GM12875 (cell line): ENCODE measurements at regions not wholly inside any gene's neighbourhood (a gene's known extent, or its start where the extent isn't known, plus 50 kb on each side); places are given as distances from the start of the nearest gene placed in this dataset.
"Not testable (repeated sequence)": the region's sequence is repeated elsewhere in the genome, so short reads cannot be mapped to it uniquely, and the experiment has no call there.

ENCODE experiments used
- H3K4me3 ChIP-seq: one replicate; pipeline ENCODE4 v1.5.1; 2011; ENCODE audit warnings: low read depth, low read length, control low read depth
- TF ChIP-seq, protein P1 (sequence below): IDR thresholded peaks from 2 replicates; pipeline ENCODE4 v1.5.1; 2011; ENCODE audit warnings: low read depth, mild to moderate bottlenecking, control low read depth, inconsistent platforms, low read length, moderate library complexity, borderline replicate concordance; ENCODE audit not compliant: insufficient read depth

DNA sequence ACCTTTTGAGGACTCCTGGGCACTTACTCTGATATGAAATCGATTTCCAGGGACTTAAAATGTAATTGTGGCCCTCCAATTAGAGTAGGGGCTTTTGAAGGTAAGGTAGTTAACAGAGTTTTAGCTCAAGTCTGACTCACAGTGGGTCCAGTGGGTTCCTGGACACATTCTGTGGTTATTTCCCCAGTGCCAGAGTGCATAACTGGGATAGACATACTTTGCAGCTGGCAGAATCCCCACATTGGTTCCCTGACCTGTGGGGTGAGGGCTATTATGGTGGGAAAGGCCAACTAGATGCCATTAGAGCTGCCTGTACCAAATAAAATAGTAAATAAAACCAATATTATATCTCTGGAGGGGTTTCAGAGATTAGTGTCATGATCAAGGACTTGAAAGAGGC lies 243.8 kb upstream of the EPHA7 start:
- no peak overlapping the region for H3K4me3 ChIP-seq

DNA sequence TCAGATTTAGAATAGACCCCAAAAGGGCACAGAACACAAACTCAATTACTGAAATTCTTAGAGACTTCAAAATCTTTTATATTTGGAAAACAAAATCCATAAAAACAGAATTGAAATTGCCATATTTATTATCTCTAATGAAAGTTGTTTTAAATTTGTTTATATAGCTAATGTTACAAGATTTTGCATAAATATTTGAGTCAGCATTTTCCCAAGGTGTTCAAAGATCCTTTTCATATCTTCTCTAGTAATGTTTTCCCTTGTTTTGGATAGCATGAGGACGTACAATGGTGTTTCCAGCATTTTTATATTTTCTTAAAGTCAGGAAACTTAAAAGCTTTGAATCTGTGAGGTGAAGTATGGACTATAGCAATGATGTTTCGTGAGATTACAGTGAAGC lies 235.2 kb upstream of the EPHA7 start:
- H3K4me3 ChIP-seq = no peak overlapping the region
- TF ChIP-seq, protein P1, sequence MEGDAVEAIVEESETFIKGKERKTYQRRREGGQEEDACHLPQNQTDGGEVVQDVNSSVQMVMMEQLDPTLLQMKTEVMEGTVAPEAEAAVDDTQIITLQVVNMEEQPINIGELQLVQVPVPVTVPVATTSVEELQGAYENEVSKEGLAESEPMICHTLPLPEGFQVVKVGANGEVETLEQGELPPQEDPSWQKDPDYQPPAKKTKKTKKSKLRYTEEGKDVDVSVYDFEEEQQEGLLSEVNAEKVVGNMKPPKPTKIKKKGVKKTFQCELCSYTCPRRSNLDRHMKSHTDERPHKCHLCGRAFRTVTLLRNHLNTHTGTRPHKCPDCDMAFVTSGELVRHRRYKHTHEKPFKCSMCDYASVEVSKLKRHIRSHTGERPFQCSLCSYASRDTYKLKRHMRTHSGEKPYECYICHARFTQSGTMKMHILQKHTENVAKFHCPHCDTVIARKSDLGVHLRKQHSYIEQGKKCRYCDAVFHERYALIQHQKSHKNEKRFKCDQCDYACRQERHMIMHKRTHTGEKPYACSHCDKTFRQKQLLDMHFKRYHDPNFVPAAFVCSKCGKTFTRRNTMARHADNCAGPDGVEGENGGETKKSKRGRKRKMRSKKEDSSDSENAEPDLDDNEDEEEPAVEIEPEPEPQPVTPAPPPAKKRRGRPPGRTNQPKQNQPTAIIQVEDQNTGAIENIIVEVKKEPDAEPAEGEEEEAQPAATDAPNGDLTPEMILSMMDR = no peak

More for the DNA sequence above, 243.8 kb upstream of the EPHA7 start:
- TF ChIP-seq, protein P1 = no peak

DNA sequence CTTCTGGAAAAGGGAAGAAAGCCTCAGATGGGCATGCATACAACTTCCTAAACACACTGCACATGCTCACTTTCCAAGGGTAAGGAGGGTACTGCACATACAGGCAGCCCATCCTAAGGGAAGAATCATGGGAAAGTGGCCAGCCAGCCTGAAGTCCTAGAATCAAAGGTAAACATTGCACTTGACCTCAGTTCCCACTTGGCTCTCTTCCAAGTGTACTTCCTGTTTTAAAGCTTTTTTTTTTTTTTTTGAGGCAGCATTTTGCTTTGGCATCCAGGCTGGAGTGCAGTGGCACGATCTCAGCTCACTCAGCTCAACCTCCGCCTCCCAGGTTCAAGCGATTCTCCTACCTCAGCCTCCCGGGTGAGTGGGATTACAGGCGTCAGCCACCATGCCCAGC lies 225.3 kb upstream of the EPHA7 start:
- no peak overlapping the region for H3K4me3 ChIP-seq
- TF ChIP-seq, protein P1 = no peak

DNA sequence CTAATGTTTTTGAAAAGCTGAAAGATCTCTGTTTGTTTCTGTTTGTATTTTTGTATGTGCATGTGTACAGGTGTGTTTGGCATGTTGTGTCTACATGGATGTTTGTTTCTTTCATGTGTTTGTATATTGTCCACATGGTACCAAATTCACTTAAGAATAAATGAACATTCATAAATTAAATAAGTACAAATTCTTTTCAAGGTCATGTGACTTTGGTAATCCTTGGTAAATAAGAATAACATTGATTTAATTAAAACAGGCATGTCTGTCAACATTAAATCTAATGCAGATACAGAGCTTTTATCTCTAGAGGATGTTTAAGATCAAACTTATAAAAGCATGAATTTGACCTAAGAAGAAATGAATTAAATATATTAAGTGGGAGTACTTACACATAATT lies 219.8 kb upstream of the EPHA7 start:
- H3K4me3 ChIP-seq = no peak overlapping the region
- TF ChIP-seq, protein P1 = no peak

DNA sequence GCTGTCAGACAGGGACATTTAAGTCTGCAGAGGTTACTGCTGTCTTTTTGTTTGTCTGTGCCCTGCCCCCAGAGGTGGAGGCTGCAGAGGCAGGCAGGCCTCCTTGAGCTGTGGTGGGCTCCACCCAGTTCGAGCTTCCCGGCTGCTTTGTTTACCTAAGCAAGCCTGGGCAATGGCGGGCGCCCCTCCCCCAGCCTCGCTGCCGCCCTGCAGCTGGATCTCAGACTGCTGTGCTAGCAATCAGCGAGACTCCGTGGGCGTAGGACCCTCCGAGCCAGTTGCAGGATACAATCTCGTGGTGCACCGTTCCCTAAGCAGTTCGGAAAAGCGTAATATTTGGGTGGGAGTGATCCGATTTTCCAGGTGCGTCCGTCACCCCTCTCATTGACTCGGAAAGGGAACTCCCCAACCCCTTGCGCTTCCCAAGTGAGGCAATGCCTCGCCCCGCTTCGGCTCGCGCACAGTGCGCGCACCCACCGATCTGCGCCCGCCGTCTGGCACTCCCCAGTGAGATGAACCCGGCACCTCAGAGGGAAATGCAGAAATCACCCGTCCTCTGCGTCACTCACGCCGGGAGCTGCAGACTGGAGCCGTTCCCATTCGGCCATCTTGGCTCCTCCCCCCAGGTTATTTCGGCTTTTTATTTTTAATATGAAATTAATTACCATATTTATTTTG lies 217.8 kb upstream of the EPHA7 start:
- not testable (repeated sequence) for H3K4me3 ChIP-seq

DNA sequence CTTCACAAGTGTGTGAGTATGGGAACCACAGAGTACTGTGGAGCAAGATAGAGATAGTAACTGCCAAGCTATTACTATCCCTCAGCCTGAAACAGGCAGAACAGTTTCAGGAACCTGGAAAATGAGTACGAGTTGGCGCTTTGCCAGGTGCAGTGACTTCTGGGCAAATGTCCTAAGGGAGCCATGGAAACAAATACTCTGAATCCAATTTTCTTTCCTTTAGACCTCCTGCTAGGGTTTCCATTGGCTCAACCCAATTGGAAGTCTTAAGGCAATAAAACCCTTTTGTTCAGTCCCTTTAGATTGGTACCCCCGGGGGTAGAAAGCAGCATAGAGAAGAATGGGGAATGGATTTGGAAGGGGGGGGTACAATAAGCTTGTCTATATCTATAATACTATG lies 205.0 kb upstream of the EPHA7 start:
- TF ChIP-seq, protein P1 = no peak
- no peak overlapping the region for H3K4me3 ChIP-seq

DNA sequence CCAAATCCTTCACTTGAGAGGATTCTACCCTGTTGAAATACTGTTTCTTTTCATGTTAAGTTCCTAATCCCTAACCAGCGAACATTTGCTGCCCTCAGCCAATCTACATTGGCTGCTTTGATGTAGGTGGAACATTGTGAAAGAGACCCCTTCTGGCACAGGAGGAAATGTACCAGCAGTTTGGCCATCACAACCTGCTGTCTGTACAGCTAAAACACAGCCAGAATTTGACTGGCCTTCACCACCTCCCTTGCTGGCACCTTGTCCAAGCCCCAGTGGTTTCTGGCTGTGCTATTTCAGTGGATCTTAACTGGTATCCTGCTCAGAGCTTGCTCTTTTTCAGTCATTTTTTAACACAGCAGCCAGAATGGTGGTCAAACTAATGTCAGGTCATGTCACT lies 202.1 kb upstream of the EPHA7 start:
- TF ChIP-seq, protein P1 = no peak
- no peak overlapping the region for H3K4me3 ChIP-seq
